Lower leg skin (tissue), 4 donors: ENCODE measurements at regions not wholly inside any gene's neighbourhood (a gene's known extent, or its start where the extent isn't known, plus 50 kb on each side); places are given as distances from the start of the nearest gene placed in this dataset.

ENCODE experiments used
- DNase-seq, 2 donors: peaks; one replicate each; pipeline ENCODE4 v3.0.0-alpha.2; 2019; ENCODE audit warnings: low spot score in 2 of 2
- H3K4me3 ChIP-seq: fragments of 200-600 bp; sonication (generic); 2 replicates; pipeline ENCODE4 v1.5.1; 2017; ENCODE audit warnings: mild to moderate bottlenecking, low read depth; ENCODE audit not compliant: poor library complexity, severe bottlenecking
- CTCF ChIP-seq, 3 donors: fragments of 450-650 bp; IDR thresholded peaks; one replicate each; pipeline ENCODE4 v1.5.1; 2016; ENCODE audit warnings: antibody characterized with exemption in 3 of 3, mild to moderate bottlenecking in 3 of 3, moderate library complexity in 2 of 3
- POLR2A ChIP-seq, 2 donors: fragments of 450-650 bp; IDR thresholded peaks; one replicate each; pipeline ENCODE4 v1.6.1; 2016 to 2017; ENCODE audit warnings: antibody characterized with exemption in 2 of 2, mild to moderate bottlenecking in 1 of 2, moderate library complexity in 1 of 2
- WGBS, 2 donors: methylation state at CpG; one replicate each; pipeline ENCODE4 v1.1.5; 2018; 5-methylcytosine and 5-hydroxymethylcytosine counted together
- intact Hi-C: fragments of 100-400 bp; cut with DNase I; formaldehyde crosslinking; loops from one replicate; pipeline ENCODE4 v1.15.0; 2023; ENCODE audit warnings: low total_unique reads

GRCh38 chr7:10082896-10083295 is 890.8 kb upstream of the PHF14 start:
- 67 to 76% methylated on average over 4 of the region's 4 CpGs for WGBS, 2 donors
- no peak for DNase-seq
- TF ChIP-seq CTCF (IDR thresholded peaks at IDR 0.05) (no peak), POLR2A (IDR thresholded peaks at IDR 0.05) (no peak)
- intact Hi-C loops: no loop called here
- H3K4me3 ChIP-seq: no peak overlapping the region

GRCh38 chr7:10083766-10084165 is 889.9 kb upstream of the PHF14 start:
- H3K4me3 ChIP-seq: no peak overlapping the region
- DNase-seq: no peak
- 65 to 67% methylated on average over 4 of the region's 4 CpGs for WGBS, 2 donors

GRCh38 chr7:10085231-10085630 is 888.4 kb upstream of the PHF14 start:
- intact Hi-C loops: no loop called here
- WGBS, 2 donors: 82 to 89% methylated on average over 9 of the region's 9 CpGs
- TF ChIP-seq CTCF (IDR thresholded peaks at IDR 0.05): no peak
- TF ChIP-seq POLR2A (IDR thresholded peaks at IDR 0.05): no peak
- no peak overlapping the region for H3K4me3 ChIP-seq
- DNase-seq: no peak

More at GRCh38 chr7:10083766-10084165, 889.9 kb upstream of the PHF14 start:
- intact Hi-C loops: no loop called here
- TF ChIP-seq POLR2A (IDR thresholded peaks at IDR 0.05): no peak
- no peak for TF ChIP-seq CTCF (IDR thresholded peaks at IDR 0.05)

- intact Hi-C loops: no loop called here
- 65 to 68% methylated on average over 2 of the region's 2 CpGs for WGBS, 2 donors
- TF ChIP-seq POLR2A (IDR thresholded peaks at IDR 0.05): no peak
- no peak for TF ChIP-seq CTCF (IDR thresholded peaks at IDR 0.05)
- H3K4me3 ChIP-seq: no peak overlapping the region
- no peak for DNase-seq
Observed at GRCh38 chr7:10100572-10100971, 873.1 kb upstream of the PHF14 start.

GRCh38 chr7:10101351-10101750 is 872.3 kb upstream of the PHF14 start:
- no peak overlapping the region for H3K4me3 ChIP-seq
- no peak for TF ChIP-seq CTCF (IDR thresholded peaks at IDR 0.05)
- no peak for TF ChIP-seq POLR2A (IDR thresholded peaks at IDR 0.05)
- no peak for DNase-seq
- intact Hi-C loops: no loop called here
- WGBS, 2 donors: 52 to 58% methylated on average over 2 of the region's 2 CpGs

- intact Hi-C loops: no loop called here
- WGBS, 2 donors: 81 to 83% methylated on average over 3 of the region's 3 CpGs
- DNase-seq: no peak
- no peak overlapping the region for H3K4me3 ChIP-seq
- TF ChIP-seq POLR2A (IDR thresholded peaks at IDR 0.05) (no peak), CTCF (IDR thresholded peaks at IDR 0.05) (no peak)
Observed at GRCh38 chr7:10104292-10104691, 869.4 kb upstream of the PHF14 start.
